Trophoblast cell (in vitro differentiated cells and primary cell): ENCODE measurements at regions not wholly inside any gene's neighbourhood (a gene's known extent, or its start where the extent isn't known, plus 50 kb on each side); places are given as distances from the start of the nearest gene placed in this dataset.

Experiments used
- DNase-seq, 2 donors: peaks; one replicate each; pipeline ENCODE4 v3.0.0-alpha.2; 2016
- H2AFZ ChIP-seq: 2 replicates; pipeline ENCODE4 v1.6.1; 2013; ENCODE audit warnings: low read length, moderate library complexity, mild to moderate bottlenecking; ENCODE audit not compliant: insufficient read depth, poor library complexity
- H2AK5ac ChIP-seq: 2 replicates; pipeline ENCODE4 v1.6.1; 2013; ENCODE audit warnings: mild to moderate bottlenecking, low read length
- H2BK120ac ChIP-seq: 2 replicates; pipeline ENCODE4 v1.6.1; 2013; ENCODE audit warnings: low read length, mild to moderate bottlenecking, moderate library complexity; ENCODE audit not compliant: insufficient read depth, poor library complexity
- H2BK12ac ChIP-seq: 2 replicates; pipeline ENCODE4 v1.6.1; 2013; ENCODE audit warnings: mild to moderate bottlenecking, low read length, moderate library complexity
- H2BK5ac ChIP-seq: 2 replicates; pipeline ENCODE4 v1.6.1; 2013; ENCODE audit warnings: low read length, low read depth, moderate library complexity, mild to moderate bottlenecking; ENCODE audit not compliant: poor library complexity
- H3K14ac ChIP-seq: 2 replicates; pipeline ENCODE4 v1.6.1; 2013; ENCODE audit warnings: mild to moderate bottlenecking, low read length
- H3K18ac ChIP-seq: 2 replicates; pipeline ENCODE4 v1.6.1; 2013; ENCODE audit warnings: mild to moderate bottlenecking, low read length
- H3K23ac ChIP-seq: 2 replicates; pipeline ENCODE4 v1.6.1; 2013; ENCODE audit warnings: low read length
- H3K27ac ChIP-seq: 2 replicates; pipeline ENCODE4 v1.5.1; 2013; ENCODE audit warnings: low read depth, mild to moderate bottlenecking, inconsistent platforms, low read length, moderate library complexity
- H3K27me3 ChIP-seq: 2 replicates; pipeline ENCODE4 v1.6.1; 2013; ENCODE audit warnings: inconsistent platforms, mild to moderate bottlenecking, low read length, moderate library complexity; ENCODE audit not compliant: insufficient read depth
- H3K36me3 ChIP-seq, 2 experiments: 1 replicate in 1 of 2; 2 replicates in 1 of 2; pipeline ENCODE4 v1.6.1; 2013; ENCODE audit warnings: low read length in 2 of 2, mild to moderate bottlenecking in 2 of 2, moderate library complexity in 1 of 2; ENCODE audit not compliant: insufficient read depth in 2 of 2, control insufficient read depth in 1 of 2
- H3K4ac ChIP-seq: 2 replicates; pipeline ENCODE4 v1.6.1; 2013; ENCODE audit warnings: low read depth, mild to moderate bottlenecking, low read length, moderate library complexity
- H3K4me1 ChIP-seq, 2 experiments: 1 replicate in 1 of 2; 2 replicates in 1 of 2; pipeline ENCODE4 v1.6.1; 2013; ENCODE audit warnings: low read length in 2 of 2, mild to moderate bottlenecking in 2 of 2, moderate library complexity in 1 of 2; ENCODE audit not compliant: insufficient read depth in 2 of 2, control insufficient read depth in 1 of 2
- H3K4me2 ChIP-seq: 2 replicates; pipeline ENCODE4 v1.6.1; 2013; ENCODE audit warnings: inconsistent platforms, mild to moderate bottlenecking, low read length, moderate library complexity
- H3K4me3 ChIP-seq: 2 replicates; pipeline ENCODE4 v1.5.1; 2013; ENCODE audit warnings: mild to moderate bottlenecking, low read depth, low read length, inconsistent platforms
- H3K79me1 ChIP-seq: one replicate; pipeline ENCODE4 v1.6.1; 2013; ENCODE audit warnings: low read length
- H3K79me2 ChIP-seq: 2 replicates; pipeline ENCODE4 v1.6.1; 2013; ENCODE audit warnings: low read length, mild to moderate bottlenecking; ENCODE audit not compliant: control insufficient read depth, insufficient read depth, poor library complexity
- H3K9ac ChIP-seq: 2 replicates; pipeline ENCODE4 v1.6.1; 2013; ENCODE audit warnings: mild to moderate bottlenecking, low read length
- H3K9me3 ChIP-seq: 2 replicates; pipeline ENCODE4 v1.6.1; 2013; ENCODE audit warnings: low read depth, mild to moderate bottlenecking, control low read depth, inconsistent platforms, low read length; ENCODE audit not compliant: insufficient read depth
- H4K12ac ChIP-seq: 2 replicates; pipeline ENCODE4 v1.6.1; 2013; ENCODE audit warnings: low read depth, mild to moderate bottlenecking, low read length, moderate library complexity
- H4K8ac ChIP-seq: 2 replicates; pipeline ENCODE4 v1.6.1; 2013; ENCODE audit warnings: low read depth, mild to moderate bottlenecking, low read length, moderate library complexity
- H4K91ac ChIP-seq: one replicate; pipeline ENCODE4 v1.6.1; 2013; ENCODE audit warnings: low read depth, mild to moderate bottlenecking, low read length, moderate library complexity
- WGBS: extraction: QIAGEN DNeasy Blood & Tissue Kit; methylation state at CpG from one replicate; pipeline ENCODE4 v1.1.7; 2013; ENCODE audit warnings: missing lambda C conversion rate; ENCODE audit not compliant: insufficient read length, insufficient coverage; ENCODE audit errors: extremely low coverage; 5-methylcytosine and 5-hydroxymethylcytosine counted together

DNA sequence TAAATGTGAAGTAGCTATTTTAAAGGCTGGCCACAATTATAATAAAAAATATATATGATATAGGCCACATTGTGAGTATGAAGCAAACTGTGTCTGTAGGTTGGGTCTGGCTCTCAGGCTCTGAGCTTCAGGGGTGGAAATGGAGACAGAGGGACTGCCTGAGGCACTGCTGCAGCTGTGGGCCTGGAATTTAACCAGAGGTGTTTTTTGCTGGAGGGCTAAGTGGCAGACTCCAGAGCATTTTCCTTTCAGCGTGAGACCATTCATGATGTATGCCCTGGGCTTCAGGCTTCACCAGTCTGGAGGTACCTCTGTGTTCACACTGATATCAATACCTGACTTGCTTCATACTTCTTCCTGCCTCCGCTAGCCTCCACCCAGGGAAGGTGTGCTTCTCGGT lies 64.9 kb upstream of the IL12B start:
- Histone ChIP-seq H3K9ac (no peak overlapping the region), H2BK5ac (no peak overlapping the region), H3K4ac (no peak overlapping the region), H2AK5ac (no peak overlapping the region), H4K8ac (no peak overlapping the region), H3K79me2 (no peaks in the 10 kb centered on the region), H3K27ac (no peak overlapping the region), H3K18ac (no peak overlapping the region), H4K91ac (no peak overlapping the region), H3K4me1 (no peaks in the 10 kb centered on the region), H2BK120ac (no peak overlapping the region), H2AFZ (no peak overlapping the region), H4K12ac (no peak overlapping the region), H2BK12ac (no peak overlapping the region), H3K4me2 (no peak overlapping the region), H3K23ac (no peak overlapping the region), H3K14ac (no peak overlapping the region), H3K79me1 (no peaks in the 10 kb centered on the region), H3K27me3 (no peaks in the 10 kb centered on the region), H3K36me3 (no peaks in the 10 kb centered on the region), H3K9me3 (no peaks in the 10 kb centered on the region), H3K4me3 (no peak overlapping the region)
- no CpG with 5 or more reads among the region's 3 CpGs for WGBS
- peak; percentile 80 to 92 for DNase-seq

DNA sequence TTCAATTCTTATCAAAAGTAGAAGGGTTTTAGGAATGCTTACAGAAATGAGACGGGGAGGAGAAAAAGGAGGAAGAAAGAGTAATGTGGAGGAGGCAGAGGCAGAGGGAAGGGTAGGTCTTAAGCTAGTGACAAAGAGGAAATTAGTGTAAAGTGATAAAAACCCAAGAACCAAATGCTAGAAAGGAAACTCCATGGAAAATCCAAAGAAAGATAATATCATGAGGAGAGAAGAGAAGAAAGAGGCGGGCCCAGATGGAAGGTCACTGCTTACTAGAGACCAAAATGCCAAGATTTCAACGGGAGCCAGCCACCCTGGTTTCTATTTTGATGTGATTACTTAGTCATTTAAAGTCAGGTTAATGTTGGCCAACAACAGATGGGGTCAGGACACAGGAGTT lies 68.6 kb upstream of the IL12B start:
- no peak overlapping the region for H2BK120ac ChIP-seq
- no peak overlapping the region for H3K14ac ChIP-seq
- no peak overlapping the region for H2AK5ac ChIP-seq
- no peaks in the 10 kb centered on the region for H3K36me3 ChIP-seq
- 100% methylated on average over 1 of the region's 3 CpGs for WGBS
- H2BK5ac ChIP-seq, result no peak overlapping the region
- H4K12ac ChIP-seq, result no peak overlapping the region
- H3K4me1 ChIP-seq, result peaks cover 0 to under 1% of the 10 kb centered on the region in 2 experiments
- no peak overlapping the region for H3K27ac ChIP-seq
- no peak overlapping the region for H3K4ac ChIP-seq
- no peak for DNase-seq
- no peak overlapping the region for H2BK12ac ChIP-seq
- no peak overlapping the region for H3K4me2 ChIP-seq
- H3K9me3 ChIP-seq, result peaks cover 2% of the 10 kb centered on the region
- H3K79me1 ChIP-seq, result no peaks in the 10 kb centered on the region
- no peak overlapping the region for H3K18ac ChIP-seq
- no peak overlapping the region for H3K4me3 ChIP-seq
- H3K23ac ChIP-seq, result no peak overlapping the region
- no peak overlapping the region for H3K9ac ChIP-seq
- H3K79me2 ChIP-seq, result no peaks in the 10 kb centered on the region
- no peaks in the 10 kb centered on the region for H3K27me3 ChIP-seq
- H2AFZ ChIP-seq, result no peak overlapping the region
- no peak overlapping the region for H4K91ac ChIP-seq
- no peak overlapping the region for H4K8ac ChIP-seq

- no peaks in the 10 kb centered on the region for H3K36me3 ChIP-seq
- H3K23ac ChIP-seq, result no peak overlapping the region
- no peak overlapping the region for H4K8ac ChIP-seq
- H3K9ac ChIP-seq, result no peak overlapping the region
- no peak overlapping the region for H4K91ac ChIP-seq
- H3K9me3 ChIP-seq, result peaks cover 2% of the 10 kb centered on the region
- H3K4me2 ChIP-seq, result no peak overlapping the region
- no peak overlapping the region for H3K27ac ChIP-seq
- no peak overlapping the region for H3K18ac ChIP-seq
- no peaks in the 10 kb centered on the region for H3K79me1 ChIP-seq
- no peak overlapping the region for H2AFZ ChIP-seq
- peaks cover 0 to 4% of the 10 kb centered on the region in 2 experiments for H3K4me1 ChIP-seq
- H2BK120ac ChIP-seq, result no peak overlapping the region
- no peak overlapping the region for H4K12ac ChIP-seq
- no peak overlapping the region for H2AK5ac ChIP-seq
- H3K4ac ChIP-seq, result no peak overlapping the region
- WGBS, result no CpG with 5 or more reads among the region's 3 CpGs
- no peak for DNase-seq
- H3K4me3 ChIP-seq, result no peak overlapping the region
- no peak overlapping the region for H3K14ac ChIP-seq
- no peaks in the 10 kb centered on the region for H3K27me3 ChIP-seq
- H2BK12ac ChIP-seq, result no peak overlapping the region
- no peak overlapping the region for H2BK5ac ChIP-seq
- no peaks in the 10 kb centered on the region for H3K79me2 ChIP-seq
These were observed 70.2 kb upstream of the IL12B start for GRCh38 chr5:159400476-159400875.

DNA sequence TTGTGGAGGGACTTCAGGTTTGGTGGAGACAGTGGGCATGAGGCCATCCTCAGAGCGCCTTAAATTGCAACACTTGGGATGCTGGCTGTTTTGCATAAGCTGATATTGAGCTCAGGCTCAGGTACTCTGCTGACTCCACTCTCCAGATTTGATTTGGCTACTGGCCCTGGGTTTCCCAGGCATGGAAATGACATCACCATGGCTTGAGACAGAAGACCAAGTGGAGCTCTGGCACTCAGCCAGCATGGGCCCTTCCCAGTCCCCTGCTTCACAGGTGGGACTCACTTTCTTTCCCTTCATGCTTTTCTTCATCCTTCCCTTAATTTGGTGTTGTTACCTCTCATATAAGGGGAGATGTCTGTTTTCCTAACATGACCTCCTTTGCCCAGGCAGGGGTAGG lies 72.0 kb upstream of the IL12B start:
- Histone ChIP-seq H3K14ac (no peak overlapping the region), H2AFZ (no peak overlapping the region), H3K9ac (no peak overlapping the region), H2AK5ac (no peak overlapping the region), H3K9me3 (peaks cover 2% of the 10 kb centered on the region), H2BK5ac (no peak overlapping the region), H3K4ac (no peak overlapping the region), H2BK12ac (no peak overlapping the region), H3K4me1 (peaks cover 0 to 5% of the 10 kb centered on the region in 2 experiments), H4K8ac (no peak overlapping the region), H4K12ac (no peak overlapping the region), H3K79me1 (no peaks in the 10 kb centered on the region), H2BK120ac (no peak overlapping the region), H3K18ac (no peak overlapping the region), H3K27ac (no peak overlapping the region), H3K4me2 (no peak overlapping the region), H3K23ac (no peak overlapping the region), H4K91ac (no peak overlapping the region), H3K36me3 (no peaks in the 10 kb centered on the region), H3K27me3 (no peaks in the 10 kb centered on the region), H3K79me2 (no peaks in the 10 kb centered on the region), H3K4me3 (no peak overlapping the region)
- DNase-seq, result no peak
- no CpG with 5 or more reads among the region's 1 CpG for WGBS
